ENCODE measurements at regions not wholly inside any gene's neighbourhood (a gene's known extent, or its start where the extent isn't known, plus 50 kb on each side); places are given as distances from the start of the nearest gene placed in this dataset.

DNA sequence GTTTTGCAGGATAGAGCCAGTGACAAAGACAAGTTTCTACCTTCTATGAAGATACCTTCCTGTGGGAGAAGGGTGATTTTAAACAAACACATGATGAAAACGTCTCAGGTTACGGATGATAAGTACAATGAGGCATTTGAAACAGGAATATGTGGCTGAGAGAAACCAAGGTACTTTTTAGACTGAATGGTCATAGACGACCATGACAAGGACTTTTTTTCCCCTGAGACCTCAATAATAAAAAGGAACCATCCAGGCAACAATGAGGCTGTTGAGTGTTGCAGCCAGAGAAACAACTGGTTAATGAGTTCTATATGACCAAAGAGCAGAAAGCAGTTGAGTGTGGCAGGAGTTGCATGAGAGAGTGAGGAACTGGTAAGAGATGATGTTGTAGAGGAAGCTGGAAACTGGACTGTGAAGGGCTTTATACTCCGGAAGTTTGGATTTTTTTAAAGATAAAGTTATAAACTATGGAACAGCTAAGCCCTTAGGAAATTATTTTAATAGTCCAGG lies 306.1 kb upstream of the CYRIA start:
- TF ChIP-seq RAD21 (IDR thresholded peaks at IDR 0.05; ENCODE audit: low read length) (no peak), MXI1 (IDR thresholded peaks at IDR 0.05; ENCODE audit: low read depth, low read length) (no peak), TCF12 (IDR thresholded peaks at IDR 0.05) (no peak)
- TF ChIP-seq, protein P1, sequence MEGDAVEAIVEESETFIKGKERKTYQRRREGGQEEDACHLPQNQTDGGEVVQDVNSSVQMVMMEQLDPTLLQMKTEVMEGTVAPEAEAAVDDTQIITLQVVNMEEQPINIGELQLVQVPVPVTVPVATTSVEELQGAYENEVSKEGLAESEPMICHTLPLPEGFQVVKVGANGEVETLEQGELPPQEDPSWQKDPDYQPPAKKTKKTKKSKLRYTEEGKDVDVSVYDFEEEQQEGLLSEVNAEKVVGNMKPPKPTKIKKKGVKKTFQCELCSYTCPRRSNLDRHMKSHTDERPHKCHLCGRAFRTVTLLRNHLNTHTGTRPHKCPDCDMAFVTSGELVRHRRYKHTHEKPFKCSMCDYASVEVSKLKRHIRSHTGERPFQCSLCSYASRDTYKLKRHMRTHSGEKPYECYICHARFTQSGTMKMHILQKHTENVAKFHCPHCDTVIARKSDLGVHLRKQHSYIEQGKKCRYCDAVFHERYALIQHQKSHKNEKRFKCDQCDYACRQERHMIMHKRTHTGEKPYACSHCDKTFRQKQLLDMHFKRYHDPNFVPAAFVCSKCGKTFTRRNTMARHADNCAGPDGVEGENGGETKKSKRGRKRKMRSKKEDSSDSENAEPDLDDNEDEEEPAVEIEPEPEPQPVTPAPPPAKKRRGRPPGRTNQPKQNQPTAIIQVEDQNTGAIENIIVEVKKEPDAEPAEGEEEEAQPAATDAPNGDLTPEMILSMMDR (IDR thresholded peaks at IDR 0.05) = no peak
